Stimulated activated CD8-positive, alpha-beta memory T cell treated with anti-CD3 and anti-CD28 coated beads, Interleukin-2, amount 100 ng/mL, for 1 hour (primary cell): ENCODE measurements at regions not wholly inside any gene's neighbourhood (a gene's known extent, or its start where the extent isn't known, plus 50 kb on each side); places are given as distances from the start of the nearest gene placed in this dataset.

Source experiments
- DNase-seq, 2 donors: peaks; one replicate each; pipeline ENCODE4 v3.0.0-alpha.2; 2020; ENCODE audit warnings: low read depth in 2 of 2

DNA sequence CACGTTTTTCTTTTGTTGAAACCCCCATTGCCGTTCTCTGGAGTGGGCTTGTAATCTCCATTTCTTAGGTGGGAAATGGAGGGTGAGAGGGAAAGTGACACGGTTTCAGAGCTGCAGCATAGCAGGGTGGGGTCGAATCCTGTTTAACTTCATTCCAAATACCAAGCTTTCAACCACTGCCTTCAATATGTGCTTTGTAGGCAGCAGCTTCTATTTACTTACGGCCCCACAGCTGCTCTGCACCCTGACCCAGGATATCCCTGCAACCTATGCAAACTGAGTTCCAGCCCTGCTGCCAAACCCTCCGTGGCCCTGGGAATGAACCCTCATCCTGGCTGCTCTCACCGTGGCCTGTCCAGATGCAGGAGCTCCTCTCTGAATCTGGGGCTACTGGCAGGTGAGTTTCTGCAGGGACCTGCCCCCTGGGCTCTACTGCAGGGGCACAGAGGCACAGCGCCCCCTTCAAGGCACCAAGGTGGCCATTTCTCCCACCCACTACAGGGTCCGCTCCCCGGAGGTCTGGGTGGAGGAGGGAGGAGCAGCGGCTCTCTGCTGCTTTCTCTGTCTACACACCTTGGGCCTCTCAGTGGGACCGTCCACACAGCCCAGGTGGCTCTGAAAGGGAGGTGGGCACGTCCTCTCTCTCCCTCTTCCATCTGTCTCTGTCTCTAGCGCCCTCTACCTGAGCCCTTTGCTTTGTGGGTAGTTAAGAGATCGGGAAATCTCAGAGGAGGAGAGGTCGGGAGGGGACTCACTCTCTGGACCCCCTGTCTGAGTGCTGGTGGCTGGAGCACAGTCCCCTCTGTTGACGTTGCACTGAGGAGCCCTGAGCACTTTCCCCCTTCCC is 279.1 kb downstream of the BRD1 start:
- DNase-seq, result no peak

DNA sequence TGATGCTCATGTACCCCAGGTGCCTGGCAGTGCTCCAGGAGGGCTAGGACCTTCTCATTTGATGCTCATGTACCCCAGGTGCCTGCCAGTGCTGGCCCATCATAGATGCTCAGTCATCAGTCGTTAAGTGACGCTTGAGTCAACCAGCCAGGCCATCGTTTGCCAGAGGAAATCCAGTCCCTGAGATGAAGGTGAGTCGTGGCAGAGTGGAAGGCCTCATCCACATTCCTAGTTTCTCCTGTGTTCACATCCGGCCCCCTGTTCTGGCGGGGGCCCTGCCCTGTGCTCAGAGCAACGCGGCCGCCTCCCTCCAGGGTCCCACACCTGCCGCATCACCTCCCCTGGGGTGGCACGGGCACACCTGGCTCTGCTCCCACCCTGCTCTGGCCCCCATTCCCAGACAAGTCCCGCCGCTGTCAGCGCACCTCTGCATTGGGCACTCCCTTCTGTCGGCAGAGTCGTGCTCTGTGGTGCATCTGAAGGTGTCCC is 279.9 kb downstream of the BRD1 start:
- no peak for DNase-seq

DNA sequence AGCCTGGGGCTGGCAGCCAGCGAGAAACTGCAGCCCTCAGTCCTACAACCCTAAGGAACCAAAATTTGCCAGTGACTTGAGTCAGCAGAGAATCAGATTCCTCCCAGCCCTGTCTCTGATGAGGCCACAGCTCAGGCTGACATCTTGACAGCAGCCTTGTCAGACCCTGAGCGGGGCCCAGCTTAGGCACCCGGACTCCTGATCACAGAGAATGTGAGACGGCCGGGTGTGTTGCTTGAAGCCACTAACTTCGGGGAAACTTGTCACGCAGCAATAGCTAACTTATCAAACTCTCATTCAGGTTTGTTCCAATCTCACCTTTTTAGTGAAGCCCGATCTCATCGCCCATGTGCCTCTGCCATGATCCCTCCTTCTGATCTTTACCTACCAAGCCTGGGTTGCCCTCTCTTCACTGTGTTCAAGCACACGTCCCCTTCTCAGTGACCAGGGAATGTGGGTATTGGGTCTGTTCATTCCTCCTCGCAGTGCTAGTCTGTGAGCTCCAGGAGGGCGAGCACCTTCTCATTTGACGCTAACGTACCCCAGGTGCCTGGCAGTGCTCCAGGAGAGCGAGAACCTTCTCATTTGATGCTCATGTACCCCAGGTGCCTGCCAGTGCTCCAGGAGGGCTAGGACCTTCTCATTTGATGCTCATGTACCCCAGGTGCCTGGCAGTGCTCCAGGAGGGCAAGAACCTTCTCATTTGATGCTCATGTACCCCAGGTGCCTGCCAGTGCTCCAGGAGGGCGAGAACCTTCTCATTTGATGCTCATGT is 280.7 kb downstream of the BRD1 start:
- no peak for DNase-seq

DNA sequence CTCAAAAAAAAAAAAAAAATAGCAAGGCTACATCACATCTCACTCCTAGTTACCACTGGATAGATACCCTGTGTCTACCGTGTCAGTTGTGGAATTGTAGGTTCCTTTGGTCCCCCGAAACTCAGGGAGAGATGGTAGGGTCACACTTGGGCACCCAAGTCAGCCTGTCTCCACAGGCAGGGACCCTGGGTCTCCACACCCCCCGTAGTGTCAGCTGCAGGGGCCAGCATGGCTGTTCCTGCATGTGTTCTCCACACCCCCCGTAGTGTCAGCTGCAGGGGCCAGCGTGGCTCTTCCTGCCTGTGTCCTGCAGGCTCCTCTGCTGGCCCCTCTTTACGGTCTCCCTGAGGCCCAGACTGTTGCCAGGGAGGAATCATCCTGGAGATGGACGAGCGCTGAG is 282.1 kb downstream of the BRD1 start:
- DNase-seq, result no peak

DNA sequence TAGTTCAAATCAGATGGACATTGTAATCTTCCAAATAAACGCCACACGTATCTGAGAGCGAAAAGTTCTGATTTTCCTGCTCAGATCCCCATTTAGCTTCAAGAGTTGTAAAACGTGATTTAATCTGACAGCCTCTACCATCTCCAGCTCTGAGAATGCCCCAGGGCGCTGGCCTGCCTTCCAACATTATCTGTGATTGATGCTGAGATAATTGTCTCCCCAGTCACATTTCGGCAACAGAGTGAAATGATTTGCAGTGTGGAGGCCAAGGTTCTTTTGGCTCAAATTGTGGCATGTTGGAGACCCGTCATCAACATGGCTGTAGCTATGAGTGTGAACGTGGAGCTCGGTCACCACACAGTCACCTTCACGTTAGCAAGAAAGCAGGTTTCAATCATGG is 283.4 kb downstream of the BRD1 start:
- no peak for DNase-seq

DNA sequence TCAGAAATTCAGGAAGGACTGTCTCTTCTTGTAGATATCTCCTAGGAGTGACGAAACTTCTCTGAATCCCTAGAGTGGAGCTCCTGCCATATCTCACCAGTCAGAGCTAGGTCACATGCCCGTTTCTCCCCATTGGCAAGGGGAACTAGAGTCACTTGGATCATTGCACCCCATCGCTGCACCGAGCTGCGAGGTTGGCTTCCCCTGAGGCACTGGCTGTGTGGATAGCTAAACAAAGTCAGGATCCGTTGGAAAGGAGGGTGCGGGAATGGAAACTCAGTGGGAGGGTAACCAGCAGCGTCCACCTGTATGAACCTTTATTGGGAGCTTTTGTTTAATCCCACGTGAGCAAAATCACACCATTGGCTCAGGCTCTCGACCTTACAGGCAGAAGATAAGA is 283.8 kb downstream of the BRD1 start:
- DNase-seq, result no peak

DNA sequence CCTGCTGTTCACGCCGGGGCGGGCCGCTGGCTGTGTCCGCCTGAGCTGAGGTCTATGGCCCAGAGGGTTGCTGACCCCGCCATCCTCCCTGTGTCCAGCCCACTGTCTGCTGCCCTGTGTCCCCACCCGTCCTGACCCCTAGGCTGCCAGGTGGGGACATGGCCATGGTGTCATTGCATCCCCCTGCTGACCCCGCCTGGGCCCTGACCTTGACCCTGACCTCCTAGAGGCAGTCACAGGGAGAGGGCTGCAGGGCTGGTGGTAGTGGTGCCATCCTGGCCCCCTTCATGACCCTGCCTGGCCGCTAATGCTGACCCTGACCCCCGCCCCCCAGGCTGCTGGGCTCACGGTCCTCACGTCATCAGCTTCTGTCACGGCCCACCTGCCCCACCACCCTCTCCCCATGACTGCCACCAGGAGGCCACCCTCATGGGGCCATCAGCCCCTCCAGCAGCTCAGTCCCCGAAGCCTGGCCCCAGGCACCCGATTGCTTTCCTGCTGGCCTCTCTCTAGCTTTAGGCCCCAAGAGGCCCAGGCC is 285.9 kb downstream of the BRD1 start:
- no peak for DNase-seq

DNA sequence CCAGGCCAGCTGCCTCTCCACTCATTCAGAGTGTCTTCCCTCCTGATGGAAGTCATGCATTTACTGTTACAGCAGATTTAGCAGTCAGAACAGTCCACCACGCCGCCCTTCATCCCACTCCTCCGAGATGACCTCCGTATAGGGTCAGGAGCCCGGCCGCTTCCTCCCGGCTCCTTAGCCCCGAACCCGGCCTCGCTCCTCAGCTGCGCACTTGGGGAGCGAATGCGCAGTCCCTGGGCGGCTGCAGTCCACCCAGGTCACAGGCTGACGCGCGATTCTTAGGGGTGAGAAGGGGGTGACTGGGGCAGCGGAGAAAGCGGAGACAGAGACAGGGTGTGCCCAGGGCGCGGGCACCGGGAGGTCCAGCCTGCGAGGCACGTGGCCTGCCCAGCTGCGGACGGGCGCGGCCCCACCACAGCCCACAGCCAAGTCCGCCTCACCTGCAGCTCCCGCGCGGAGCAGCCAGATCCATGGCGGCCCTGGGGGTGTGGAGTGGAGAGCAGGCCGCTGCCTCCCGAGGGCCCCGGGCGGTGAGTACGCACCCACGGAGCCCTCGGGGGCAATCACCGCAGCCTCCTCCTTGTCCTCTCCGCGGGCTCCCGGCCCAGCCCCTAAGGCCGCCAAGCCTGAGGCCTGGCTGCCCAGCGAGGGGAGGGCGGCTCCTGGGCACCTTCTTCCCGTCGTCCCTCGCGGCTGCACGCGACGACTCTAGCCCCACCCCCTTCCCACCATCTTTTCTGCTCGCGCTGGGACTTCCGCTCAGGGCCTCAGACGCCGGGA is 286.6 kb downstream of the BRD1 start:
- no peak for DNase-seq

DNA sequence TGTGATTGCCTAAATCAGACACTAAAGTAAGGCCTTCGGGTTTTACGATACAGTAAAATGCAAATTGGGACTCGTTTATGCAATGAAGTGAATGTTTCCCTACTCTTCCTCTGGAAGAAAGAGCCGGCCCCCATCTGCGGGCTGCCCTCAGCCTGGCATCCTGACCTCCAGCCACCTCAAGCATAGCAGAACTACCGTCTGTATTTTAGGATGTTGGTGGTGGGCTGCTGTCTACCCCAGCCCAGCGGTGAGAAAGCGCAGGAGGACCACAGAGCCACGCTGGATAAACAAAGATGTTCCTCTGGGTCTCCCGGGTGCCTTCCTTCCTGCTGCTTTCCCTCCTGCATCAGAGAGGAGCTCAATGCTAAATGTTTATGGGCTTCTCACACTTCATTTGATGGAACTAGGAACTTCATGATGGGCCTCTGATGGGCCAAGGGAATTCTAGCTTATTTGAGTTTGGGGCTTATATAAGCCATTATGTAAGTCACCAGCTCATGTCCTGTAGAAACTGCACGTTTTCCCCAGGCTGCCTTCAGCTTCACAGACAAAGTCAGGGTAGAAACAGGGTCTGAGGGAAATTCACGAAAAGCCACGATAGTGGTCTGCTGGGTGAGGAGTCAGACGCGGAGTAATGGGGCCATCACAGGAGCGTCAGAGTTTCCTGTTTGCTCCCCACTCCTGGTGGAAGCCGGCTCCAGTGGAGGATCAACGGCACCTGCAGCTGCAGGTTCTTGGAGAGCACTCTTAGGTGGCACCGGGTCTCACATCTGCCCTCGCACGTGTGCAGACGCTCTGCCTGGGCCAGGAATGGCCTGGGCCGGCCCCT is 287.4 kb downstream of the BRD1 start:
- DNase-seq, result no peak

DNA sequence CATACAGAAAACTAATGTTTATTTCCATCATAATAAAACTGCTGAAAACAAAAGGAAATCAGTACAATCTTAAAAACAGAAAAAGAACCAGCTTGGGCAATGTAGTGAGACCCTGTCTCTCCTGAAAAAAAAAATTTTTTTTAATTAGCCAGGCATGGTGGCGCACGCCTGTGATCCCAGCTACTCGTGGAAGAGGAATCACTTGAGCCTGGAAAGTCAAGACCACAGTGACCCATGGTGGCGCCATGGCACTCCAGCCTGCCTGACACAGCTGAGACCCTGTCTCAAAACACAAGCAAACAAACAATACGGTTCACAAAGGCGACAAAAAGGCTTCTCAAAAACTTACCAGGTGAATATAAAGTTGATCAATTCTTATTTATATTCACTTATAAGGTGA is 289.7 kb downstream of the BRD1 start:
- no peak for DNase-seq

DNA sequence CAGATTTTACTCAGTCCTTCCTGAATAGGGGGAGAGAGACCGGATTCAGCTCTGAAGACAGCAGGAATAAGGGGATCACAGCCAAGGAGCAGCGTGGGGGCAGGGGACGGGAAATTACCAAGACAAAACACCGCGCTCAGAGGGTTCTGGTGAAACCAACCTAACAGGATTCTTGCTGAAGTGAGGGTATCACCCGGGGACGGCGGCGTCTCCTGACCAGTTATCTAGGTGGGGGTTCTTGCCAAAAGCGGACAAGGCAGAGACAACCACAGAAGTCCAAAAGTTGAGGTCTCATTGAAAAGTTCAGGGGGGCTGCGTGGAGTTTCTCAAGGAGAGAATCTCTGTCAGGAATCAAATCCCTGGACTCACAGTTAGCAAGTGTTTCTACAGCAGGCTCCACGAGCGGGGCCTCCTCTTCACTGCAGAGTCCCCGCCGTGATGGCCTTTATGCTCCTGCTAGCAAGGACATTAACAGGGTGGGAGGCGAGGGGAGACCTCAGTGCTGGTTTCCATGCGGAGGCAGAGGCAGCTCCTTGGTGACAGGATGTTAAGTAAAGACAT is 291.0 kb downstream of the BRD1 start:
- DNase-seq, result no peak

DNA sequence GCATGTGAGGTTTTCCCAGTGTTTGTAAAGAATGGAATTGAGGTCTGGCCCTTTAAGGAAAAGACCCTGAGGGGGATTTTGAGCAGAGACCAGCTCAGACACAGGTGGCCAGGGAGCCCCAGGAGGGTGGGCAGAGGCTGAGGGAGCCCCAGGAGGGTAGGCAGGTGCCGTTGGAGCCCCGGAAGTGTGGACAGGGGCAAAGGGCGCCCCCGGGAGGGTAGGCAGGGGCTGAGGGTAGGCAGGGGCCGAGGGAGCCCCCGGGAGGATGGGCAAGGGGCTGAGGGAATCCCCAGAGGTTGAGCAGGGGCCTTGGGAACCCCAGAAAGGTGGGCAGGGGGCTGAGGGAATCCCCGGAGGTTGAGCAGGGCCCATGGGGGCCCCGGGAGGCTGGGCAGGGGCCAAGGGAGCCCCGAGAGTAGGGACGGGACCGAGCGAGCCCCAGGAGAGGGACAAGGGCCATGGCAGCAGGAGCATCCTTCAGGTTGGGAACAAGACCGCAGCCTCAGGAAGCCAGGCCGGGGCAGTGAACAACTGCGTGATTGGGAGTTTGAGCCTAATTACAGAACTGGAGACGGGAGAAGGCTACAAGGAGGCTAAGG is 292.0 kb downstream of the BRD1 start:
- DNase-seq, result no peak

DNA sequence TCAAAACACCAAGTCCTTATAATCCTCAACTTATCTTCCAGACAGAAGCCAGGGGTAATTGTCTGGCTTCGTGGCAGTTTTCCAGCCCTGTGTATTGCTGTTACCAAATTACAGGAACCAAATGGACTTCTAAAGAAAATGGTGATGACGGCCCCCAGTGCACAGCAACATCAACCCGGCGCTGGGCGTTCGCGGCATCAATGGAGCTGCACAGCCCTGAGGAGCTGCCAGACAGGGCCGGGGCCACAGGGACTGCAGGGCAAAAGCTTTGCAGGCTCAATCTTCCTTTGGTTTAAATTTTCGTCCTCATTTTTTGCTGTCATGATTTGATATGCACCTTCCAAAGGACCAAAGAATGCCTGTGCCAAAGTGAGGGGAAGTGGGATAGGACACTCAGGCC is 292.5 kb downstream of the BRD1 start:
- DNase-seq, result no peak

DNA sequence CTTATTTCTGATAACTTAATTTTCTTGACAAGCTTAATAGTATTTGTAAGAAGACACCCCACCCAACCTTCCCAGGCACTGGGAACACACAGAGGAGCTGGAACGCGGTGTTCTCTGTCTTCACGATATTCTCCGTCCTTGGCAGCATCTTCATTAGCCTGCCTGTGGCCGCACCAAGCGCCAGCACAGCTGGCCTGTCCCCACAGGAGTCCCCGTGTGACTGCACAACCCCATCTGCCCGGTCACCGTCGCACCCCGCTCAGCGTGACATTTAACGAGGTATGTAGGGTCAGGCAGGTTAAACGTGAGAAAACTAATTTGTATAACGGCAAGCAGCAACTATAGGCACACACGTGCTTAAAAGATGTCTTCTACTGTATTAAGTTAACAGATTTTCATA is 293.3 kb downstream of the BRD1 start:
- no peak for DNase-seq

DNA sequence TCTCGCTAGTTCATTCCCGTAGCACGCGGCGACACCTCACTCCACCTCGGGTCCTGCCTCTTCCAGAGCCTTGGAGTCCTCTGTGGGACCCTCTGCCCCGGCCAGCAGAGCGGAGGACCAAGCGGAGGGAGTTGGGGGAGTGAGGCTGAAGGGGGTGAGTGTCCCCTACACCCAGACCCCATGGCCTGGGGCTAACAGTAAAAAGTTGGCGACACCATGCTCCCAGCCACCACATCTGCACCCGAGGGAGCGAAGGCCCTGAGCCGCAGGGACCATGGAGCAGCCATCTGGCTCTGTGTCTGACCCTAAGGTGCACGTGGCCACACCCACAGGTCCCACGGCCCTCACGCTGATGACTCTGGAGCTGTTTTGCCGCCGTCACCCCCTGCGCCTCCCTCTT is 293.8 kb downstream of the BRD1 start:
- DNase-seq, result no peak

DNA sequence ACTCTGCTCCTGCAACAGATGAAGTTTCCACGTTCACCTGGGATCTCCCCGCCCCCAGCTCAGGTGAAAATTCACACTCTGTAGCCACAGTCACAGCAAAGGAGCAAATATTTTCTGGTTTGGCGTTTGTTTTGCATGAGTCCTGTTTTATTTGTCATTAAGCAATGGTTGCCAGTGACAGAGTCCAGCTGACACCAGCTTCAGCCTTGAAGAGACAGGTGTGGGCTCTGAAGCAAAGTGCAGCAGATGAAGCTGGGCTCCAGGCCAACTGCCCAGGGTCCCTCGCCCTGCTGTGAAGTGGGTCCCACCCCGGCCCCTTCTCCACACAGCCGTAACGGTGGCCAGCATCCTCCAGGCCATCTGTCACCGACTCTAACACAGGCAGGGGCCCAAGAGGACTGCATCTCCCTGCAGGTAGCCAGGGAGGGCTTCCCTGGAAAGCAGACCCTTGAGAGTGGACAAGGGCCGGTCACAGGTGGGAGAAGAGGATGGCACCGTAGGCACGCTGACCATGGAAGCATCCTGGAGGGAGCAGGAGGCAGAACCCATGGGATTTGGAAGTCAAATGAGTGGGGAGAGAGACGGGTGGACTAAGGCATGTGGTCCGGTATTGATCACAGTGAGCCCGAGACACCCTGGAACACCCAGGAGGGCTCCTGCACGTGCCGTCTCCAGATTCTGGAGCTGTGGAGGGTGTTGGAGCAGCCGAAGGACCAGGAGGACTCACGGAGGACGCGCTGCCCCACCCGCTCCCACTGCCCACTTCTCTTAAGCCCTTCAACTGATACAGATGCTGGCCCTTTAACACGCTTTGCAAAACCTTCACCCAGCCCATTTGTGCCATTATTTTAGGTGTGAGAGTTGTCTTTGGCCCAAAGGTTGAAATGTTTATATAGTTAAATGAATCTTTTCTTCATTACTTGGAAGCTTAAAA is 294.5 kb downstream of the BRD1 start:
- DNase-seq, result no peak

DNA sequence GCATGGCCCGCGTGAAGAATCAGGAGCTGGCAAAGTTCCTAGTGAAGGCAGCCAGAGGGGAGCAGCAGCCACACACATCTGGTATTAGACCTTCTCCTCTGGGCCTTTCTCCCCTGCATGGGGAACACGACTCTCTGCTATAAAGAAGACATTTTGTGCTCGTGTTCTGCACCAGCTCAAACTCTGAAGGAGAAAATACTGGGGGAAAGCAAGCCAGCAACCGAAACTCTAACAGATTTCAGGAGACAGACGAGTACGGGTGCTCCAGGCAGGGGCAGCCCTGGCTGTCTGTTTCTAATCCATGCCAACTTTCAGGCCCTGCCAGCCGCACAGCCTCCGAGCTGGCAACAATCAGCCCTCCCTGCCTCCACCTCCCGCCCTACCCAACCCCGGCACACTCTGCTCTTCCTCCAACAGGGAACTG is 296.3 kb downstream of the BRD1 start:
- DNase-seq, result no peak

DNA sequence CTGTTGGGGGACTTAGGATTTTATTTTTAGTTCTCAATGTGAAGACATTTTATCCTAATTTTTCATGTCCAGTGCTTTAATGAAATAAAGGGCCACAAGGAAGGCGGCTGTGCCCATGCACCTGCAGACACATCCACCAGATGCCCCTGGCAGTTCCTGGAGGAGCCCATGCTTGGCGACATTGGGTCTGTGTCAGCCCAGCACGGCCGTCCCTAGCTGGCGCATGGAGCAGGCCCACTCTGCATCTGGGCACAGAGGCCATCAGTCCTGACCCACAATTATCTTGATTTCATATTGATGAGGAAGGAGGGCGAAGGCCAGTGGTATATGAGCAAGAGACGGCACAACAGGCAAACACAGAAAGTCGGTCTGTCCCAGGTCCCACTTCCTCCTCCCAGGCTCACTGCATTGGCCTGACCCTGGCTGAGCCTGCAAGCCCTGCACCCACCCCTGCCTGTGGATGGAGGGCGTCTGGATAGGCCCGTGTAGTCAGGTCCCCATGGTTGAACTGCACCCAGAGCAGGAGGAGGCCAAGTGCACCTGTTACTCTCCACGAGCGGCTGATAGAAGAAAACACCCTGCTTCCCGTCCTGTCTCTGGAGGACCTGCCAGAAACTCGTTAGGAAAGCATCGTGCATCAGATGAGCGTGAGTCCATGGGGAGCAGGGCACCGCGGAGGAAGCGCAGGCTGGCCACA is 296.9 kb downstream of the BRD1 start:
- no peak for DNase-seq

DNA sequence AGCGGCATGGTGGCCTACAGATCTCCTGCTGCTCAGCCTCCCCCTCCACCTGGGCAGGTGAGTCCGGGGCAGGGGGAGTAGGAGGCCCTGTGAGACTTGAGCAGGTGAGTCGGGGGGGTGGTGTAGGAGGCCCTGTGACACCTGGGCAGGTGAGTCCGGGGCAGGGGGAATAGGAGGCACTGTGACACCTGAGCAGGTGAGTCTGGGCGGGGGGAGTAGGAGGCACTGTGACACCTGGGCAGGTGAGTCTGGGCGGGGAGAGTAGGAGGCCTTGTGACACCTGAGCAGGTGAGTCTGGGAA is 299.3 kb downstream of the BRD1 start:
- no peak for DNase-seq
